CD14-positive monocyte (primary cell): ENCODE measurements at regions not wholly inside any gene's neighbourhood (a gene's known extent, or its start where the extent isn't known, plus 50 kb on each side); places are given as distances from the start of the nearest gene placed in this dataset.

Source experiments
- DNase-seq, 3 donors: peaks; one replicate each; pipeline ENCODE4 v3.0.0-alpha.2; 2011 to 2022
- H2AFZ ChIP-seq: 2 replicates; pipeline ENCODE4 v1.6.0; 2012; ENCODE audit warnings: mild to moderate bottlenecking, low read depth, low read length, inconsistent platforms; ENCODE audit not compliant: insufficient read depth, poor library complexity, severe bottlenecking
- H3K27ac ChIP-seq, 2 donors: 1 replicate in 1 of 2; 2 replicates in 1 of 2; pipeline ENCODE4 v1.5.1; 2012 to 2013; ENCODE audit warnings: low read length in 2 of 2, control low read depth in 1 of 2, inconsistent platforms in 1 of 2, low read depth in 1 of 2, mild to moderate bottlenecking in 1 of 2
- H3K27me3 ChIP-seq, 2 donors: one replicate each; pipeline versions ENCODE4 v1.6.0 to v1.6.1; 2011 to 2013; ENCODE audit warnings: low read length in 2 of 2; ENCODE audit not compliant: control insufficient read depth in 2 of 2, insufficient read depth in 2 of 2
- H3K36me3 ChIP-seq, 2 donors: replicated peaks in 1 of 2; 1 replicate in 1 of 2; 2 replicates in 1 of 2; pipeline versions ENCODE4 v1.5.1 to v1.6.1; 2012 to 2013; ENCODE audit warnings: low read length in 2 of 2, control low read depth in 1 of 2, inconsistent platforms in 1 of 2, mild to moderate bottlenecking in 1 of 2; ENCODE audit not compliant: insufficient read depth in 2 of 2, control insufficient read depth in 1 of 2
- H3K4me1 ChIP-seq, 2 donors: 1 replicate in 1 of 2; 2 replicates in 1 of 2; pipeline versions ENCODE4 v1.5.1 to v1.6.1; 2012 to 2013; ENCODE audit warnings: low read length in 2 of 2, control low read depth in 1 of 2, inconsistent platforms in 1 of 2, mild to moderate bottlenecking in 1 of 2, moderate library complexity in 1 of 2; ENCODE audit not compliant: insufficient read depth in 2 of 2, control insufficient read depth in 1 of 2
- H3K4me2 ChIP-seq: replicated peaks from 2 replicates; pipeline ENCODE3; 2012; ENCODE audit warnings: low read length, moderate library complexity, mild to moderate bottlenecking; ENCODE audit not compliant: poor library complexity, severe bottlenecking; ENCODE audit errors: extremely low read depth
- H3K4me3 ChIP-seq, 3 experiments: fragments of 200-600 bp in 1 of 3; sonication (generic) in 1 of 3; replicated peaks in 1 of 3; 1 replicate in 2 of 3; 2 replicates in 1 of 3; pipeline ENCODE4 v1.5.1; 2011 to 2013; ENCODE audit warnings: low read length in 3 of 3, mild to moderate bottlenecking in 3 of 3, control low read depth in 2 of 3, low read depth in 2 of 3, inconsistent platforms in 1 of 3, moderate library complexity in 1 of 3
- H3K79me2 ChIP-seq: 2 replicates; pipeline ENCODE4 v1.6.0; 2012; ENCODE audit warnings: mild to moderate bottlenecking, control low read depth, inconsistent platforms, low read length, moderate library complexity; ENCODE audit not compliant: insufficient read depth
- H3K9ac ChIP-seq: 2 replicates; pipeline ENCODE4 v1.6.0; 2017; ENCODE audit warnings: low read length, mild to moderate bottlenecking; ENCODE audit not compliant: insufficient read depth, poor library complexity, severe bottlenecking
- H3K9me3 ChIP-seq, 2 donors: replicated peaks in 1 of 2; 1 replicate in 1 of 2; 2 replicates in 1 of 2; pipeline versions ENCODE4 v1.5.1 to v1.6.1; 2012 to 2013; ENCODE audit warnings: low read length in 2 of 2, control low read depth in 1 of 2; ENCODE audit not compliant: control insufficient read depth in 1 of 2, insufficient read depth in 1 of 2
- H4K20me1 ChIP-seq: 2 replicates; pipeline ENCODE4 v1.6.0; 2012; ENCODE audit warnings: mild to moderate bottlenecking, low read length, control low read depth, moderate library complexity; ENCODE audit not compliant: insufficient read depth
- H3K27ac Mint-ChIP-seq, 7 donors: one replicate each; pipeline ENCODE4 v1.8.0; 2020; ENCODE audit warnings: mild to moderate bottlenecking in 7 of 7, mixed read lengths in 7 of 7, moderate library complexity in 6 of 7, inconsistent platforms in 2 of 7
- H3K27me3 Mint-ChIP-seq, 3 donors: one replicate each; pipeline ENCODE4 v1.8.0; 2021 to 2022; ENCODE audit warnings: low read depth in 3 of 3, mild to moderate bottlenecking in 3 of 3, mixed read lengths in 3 of 3, moderate library complexity in 3 of 3, inconsistent platforms in 1 of 3
- H3K36me3 Mint-ChIP-seq, 2 donors: one replicate each; pipeline ENCODE4 v1.8.0; 2020; ENCODE audit warnings: mixed read lengths in 2 of 2, inconsistent platforms in 1 of 2, mild to moderate bottlenecking in 1 of 2
- H3K4me1 Mint-ChIP-seq: one replicate; pipeline ENCODE4 v1.8.0; 2020; ENCODE audit warnings: mild to moderate bottlenecking, mixed read lengths
- H3K4me3 Mint-ChIP-seq, 2 donors: one replicate each; pipeline ENCODE4 v1.8.0; 2020; ENCODE audit warnings: mild to moderate bottlenecking in 2 of 2, mixed read lengths in 2 of 2, moderate library complexity in 1 of 2
- H3K9me3 Mint-ChIP-seq, 7 donors: one replicate each; pipeline ENCODE4 v1.8.0; 2020 to 2022; ENCODE audit warnings: mixed read lengths in 7 of 7, mild to moderate bottlenecking in 6 of 7, moderate library complexity in 6 of 7, inconsistent platforms in 2 of 7
- WGBS: methylation state at CpG from one replicate; pipeline ENCODE4 v1.1.5; 2013; ENCODE audit warnings: missing lambda C conversion rate; ENCODE audit not compliant: insufficient coverage; 5-methylcytosine and 5-hydroxymethylcytosine counted together
- intact Hi-C, 2 donors: fragments of 100-400 bp; cut with micrococcal nuclease; formaldehyde crosslinking; loops; one replicate each; pipeline versions ENCODE4 v1.15.0 to v1.15.1; 2023
- TF ChIP-seq, protein P1 (sequence below): fragments of 200-600 bp; IDR thresholded peaks from one replicate; pipeline ENCODE4 v1.8.0; 2022; ENCODE audit warnings: antibody characterized with exemption, mild to moderate bottlenecking

- no peak overlapping the region for H3K27ac ChIP-seq
- Mint-ChIP-seq H3K4me1 (no peaks in the 10 kb centered on the region), H3K36me3 (no peaks in the 10 kb centered on the region), H3K9me3 (peaks cover 0 to 19% (median 4%) of the 10 kb centered on the region in 7 donors), H3K27ac (no peak overlapping the region), H3K4me3 (no peak overlapping the region), H3K27me3 (peaks cover 0 to 6% (median 2%) of the 10 kb centered on the region in 3 donors)
- H3K4me1 ChIP-seq: no peaks in the 10 kb centered on the region
- H3K4me2 ChIP-seq: no peak overlapping the region
- no peak overlapping the region for H2AFZ ChIP-seq
- no peak overlapping the region for H3K4me3 ChIP-seq
- H3K27me3 ChIP-seq: no peaks in the 10 kb centered on the region
- intact Hi-C loops: no loop called here
- 100% methylated on average over 2 of the region's 5 CpGs for WGBS
- TF ChIP-seq, protein P1, sequence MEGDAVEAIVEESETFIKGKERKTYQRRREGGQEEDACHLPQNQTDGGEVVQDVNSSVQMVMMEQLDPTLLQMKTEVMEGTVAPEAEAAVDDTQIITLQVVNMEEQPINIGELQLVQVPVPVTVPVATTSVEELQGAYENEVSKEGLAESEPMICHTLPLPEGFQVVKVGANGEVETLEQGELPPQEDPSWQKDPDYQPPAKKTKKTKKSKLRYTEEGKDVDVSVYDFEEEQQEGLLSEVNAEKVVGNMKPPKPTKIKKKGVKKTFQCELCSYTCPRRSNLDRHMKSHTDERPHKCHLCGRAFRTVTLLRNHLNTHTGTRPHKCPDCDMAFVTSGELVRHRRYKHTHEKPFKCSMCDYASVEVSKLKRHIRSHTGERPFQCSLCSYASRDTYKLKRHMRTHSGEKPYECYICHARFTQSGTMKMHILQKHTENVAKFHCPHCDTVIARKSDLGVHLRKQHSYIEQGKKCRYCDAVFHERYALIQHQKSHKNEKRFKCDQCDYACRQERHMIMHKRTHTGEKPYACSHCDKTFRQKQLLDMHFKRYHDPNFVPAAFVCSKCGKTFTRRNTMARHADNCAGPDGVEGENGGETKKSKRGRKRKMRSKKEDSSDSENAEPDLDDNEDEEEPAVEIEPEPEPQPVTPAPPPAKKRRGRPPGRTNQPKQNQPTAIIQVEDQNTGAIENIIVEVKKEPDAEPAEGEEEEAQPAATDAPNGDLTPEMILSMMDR: no peak
- H3K9me3 ChIP-seq: no peaks in the 10 kb centered on the region
- no peak overlapping the region for H3K9ac ChIP-seq
- no peaks in the 10 kb centered on the region for H3K36me3 ChIP-seq
- no peaks in the 10 kb centered on the region for H3K79me2 ChIP-seq
- DNase-seq: no peak
- H4K20me1 ChIP-seq: no peaks in the 10 kb centered on the region
Observed at GRCh38 chr7:96927131-96927530, 78.2 kb upstream of the DLX6 start.

- WGBS: no CpG with 5 or more reads among the region's 2 CpGs
- Histone ChIP-seq H4K20me1 (no peaks in the 10 kb centered on the region), H2AFZ (no peak overlapping the region), H3K79me2 (no peaks in the 10 kb centered on the region), H3K9me3 (no peaks in the 10 kb centered on the region), H3K27me3 (no peaks in the 10 kb centered on the region), H3K36me3 (no peaks in the 10 kb centered on the region), H3K4me3 (no peak overlapping the region), H3K4me1 (no peaks in the 10 kb centered on the region), H3K9ac (no peak overlapping the region), H3K4me2 (no peak overlapping the region), H3K27ac (no peak overlapping the region)
- H3K27me3 Mint-ChIP-seq: peaks cover 0 to 4% (median 2%) of the 10 kb centered on the region in 3 donors
- H3K36me3 Mint-ChIP-seq: no peaks in the 10 kb centered on the region
- peaks cover 0 to 22% (median 4%) of the 10 kb centered on the region in 7 donors for H3K9me3 Mint-ChIP-seq
- H3K4me3 Mint-ChIP-seq: no peak overlapping the region
- DNase-seq: no peak
- intact Hi-C loops: no loop called here
- H3K27ac Mint-ChIP-seq: no peak overlapping the region
- TF ChIP-seq, protein P1: no peak
- no peaks in the 10 kb centered on the region for H3K4me1 Mint-ChIP-seq
Observed at GRCh38 chr7:96928965-96929364, 76.4 kb upstream of the DLX6 start.
